B cell (primary cell): ENCODE measurements at regions not wholly inside any gene's neighbourhood (a gene's known extent, or its start where the extent isn't known, plus 50 kb on each side); places are given as distances from the start of the nearest gene placed in this dataset.
"Not testable (repeated sequence)": the region's sequence is repeated elsewhere in the genome, so short reads cannot be mapped to it uniquely, and the experiment has no call there.

Source experiments
- EZH2 ChIP-seq: IDR thresholded peaks from 2 replicates; pipeline ENCODE4 v1.6.1; 2012; ENCODE audit warnings: borderline replicate concordance, low read depth, mild to moderate bottlenecking, moderate library complexity, low read length; ENCODE audit not compliant: insufficient read depth, poor library complexity, severe bottlenecking
- TF ChIP-seq, protein P1 (sequence below): fragments of 200-600 bp; IDR thresholded peaks from one replicate; pipeline ENCODE4 v1.8.0; 2022; ENCODE audit warnings: antibody characterized with exemption, mild to moderate bottlenecking

- TF ChIP-seq, protein P1, sequence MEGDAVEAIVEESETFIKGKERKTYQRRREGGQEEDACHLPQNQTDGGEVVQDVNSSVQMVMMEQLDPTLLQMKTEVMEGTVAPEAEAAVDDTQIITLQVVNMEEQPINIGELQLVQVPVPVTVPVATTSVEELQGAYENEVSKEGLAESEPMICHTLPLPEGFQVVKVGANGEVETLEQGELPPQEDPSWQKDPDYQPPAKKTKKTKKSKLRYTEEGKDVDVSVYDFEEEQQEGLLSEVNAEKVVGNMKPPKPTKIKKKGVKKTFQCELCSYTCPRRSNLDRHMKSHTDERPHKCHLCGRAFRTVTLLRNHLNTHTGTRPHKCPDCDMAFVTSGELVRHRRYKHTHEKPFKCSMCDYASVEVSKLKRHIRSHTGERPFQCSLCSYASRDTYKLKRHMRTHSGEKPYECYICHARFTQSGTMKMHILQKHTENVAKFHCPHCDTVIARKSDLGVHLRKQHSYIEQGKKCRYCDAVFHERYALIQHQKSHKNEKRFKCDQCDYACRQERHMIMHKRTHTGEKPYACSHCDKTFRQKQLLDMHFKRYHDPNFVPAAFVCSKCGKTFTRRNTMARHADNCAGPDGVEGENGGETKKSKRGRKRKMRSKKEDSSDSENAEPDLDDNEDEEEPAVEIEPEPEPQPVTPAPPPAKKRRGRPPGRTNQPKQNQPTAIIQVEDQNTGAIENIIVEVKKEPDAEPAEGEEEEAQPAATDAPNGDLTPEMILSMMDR = not testable (repeated sequence)
- TF ChIP-seq EZH2 = not testable (repeated sequence)
Measured at GRCh38 chr1:120575201-120575600, 148.5 kb upstream of the NBPF26 start.
